IPS-20b (cell line): ENCODE measurements at regions not wholly inside any gene's neighbourhood (a gene's known extent, or its start where the extent isn't known, plus 50 kb on each side); places are given as distances from the start of the nearest gene placed in this dataset.

Experiments
- H3K27ac ChIP-seq: one replicate; pipeline ENCODE4 v1.5.1; 2013; ENCODE audit warnings: low read length
- H3K27me3 ChIP-seq: 2 replicates; pipeline ENCODE4 v1.6.1; 2013; ENCODE audit warnings: mild to moderate bottlenecking, low read length, inconsistent platforms; ENCODE audit not compliant: insufficient read depth
- H3K36me3 ChIP-seq: 2 replicates; pipeline ENCODE4 v1.6.1; 2013; ENCODE audit warnings: low read depth, mild to moderate bottlenecking, inconsistent platforms, low read length, moderate library complexity; ENCODE audit not compliant: insufficient read depth
- H3K4me1 ChIP-seq: 2 replicates; pipeline ENCODE4 v1.6.1; 2013; ENCODE audit warnings: mild to moderate bottlenecking, control low read depth, inconsistent platforms, low read length, moderate library complexity; ENCODE audit not compliant: insufficient read depth
- H3K4me3 ChIP-seq: 2 replicates; pipeline ENCODE4 v1.5.1; 2013; ENCODE audit warnings: mild to moderate bottlenecking, low read length, inconsistent platforms
- H3K9ac ChIP-seq: 2 replicates; pipeline ENCODE4 v1.6.1; 2013; ENCODE audit warnings: low read depth, mild to moderate bottlenecking, inconsistent platforms, low read length, moderate library complexity
- H3K9me3 ChIP-seq: 2 replicates; pipeline ENCODE4 v1.6.1; 2013; ENCODE audit warnings: mild to moderate bottlenecking, low read depth, low read length, inconsistent platforms; ENCODE audit not compliant: insufficient read depth

DNA sequence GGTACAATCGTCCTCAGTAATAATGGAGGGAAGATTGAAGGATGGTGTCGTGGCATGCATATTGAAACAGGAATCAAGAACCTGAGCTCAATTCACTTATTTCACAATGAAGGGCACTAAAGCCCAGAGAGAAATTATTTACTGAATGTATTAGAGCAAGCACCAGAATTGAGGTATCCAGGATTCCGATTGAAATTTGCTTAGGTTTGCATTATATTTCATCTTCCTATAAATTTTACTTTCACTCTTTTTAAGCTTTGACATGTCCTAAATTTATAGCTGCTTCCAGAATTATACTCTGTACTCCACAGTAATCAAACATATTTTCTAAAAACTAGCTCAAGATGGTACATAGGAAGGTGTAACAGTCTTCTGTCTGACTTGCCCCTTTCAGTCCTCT is 454.9 kb upstream of the HTR2A start:
- Histone ChIP-seq H3K27ac (no peak overlapping the region), H3K4me3 (no peak overlapping the region), H3K9ac (no peak overlapping the region), H3K27me3 (no peaks in the 10 kb centered on the region), H3K4me1 (no peaks in the 10 kb centered on the region), H3K9me3 (0 out of 2 replicates have a peak, but pooled peaks cover 5% of the 10 kb centered on the region), H3K36me3 (no peaks in the 10 kb centered on the region)

DNA sequence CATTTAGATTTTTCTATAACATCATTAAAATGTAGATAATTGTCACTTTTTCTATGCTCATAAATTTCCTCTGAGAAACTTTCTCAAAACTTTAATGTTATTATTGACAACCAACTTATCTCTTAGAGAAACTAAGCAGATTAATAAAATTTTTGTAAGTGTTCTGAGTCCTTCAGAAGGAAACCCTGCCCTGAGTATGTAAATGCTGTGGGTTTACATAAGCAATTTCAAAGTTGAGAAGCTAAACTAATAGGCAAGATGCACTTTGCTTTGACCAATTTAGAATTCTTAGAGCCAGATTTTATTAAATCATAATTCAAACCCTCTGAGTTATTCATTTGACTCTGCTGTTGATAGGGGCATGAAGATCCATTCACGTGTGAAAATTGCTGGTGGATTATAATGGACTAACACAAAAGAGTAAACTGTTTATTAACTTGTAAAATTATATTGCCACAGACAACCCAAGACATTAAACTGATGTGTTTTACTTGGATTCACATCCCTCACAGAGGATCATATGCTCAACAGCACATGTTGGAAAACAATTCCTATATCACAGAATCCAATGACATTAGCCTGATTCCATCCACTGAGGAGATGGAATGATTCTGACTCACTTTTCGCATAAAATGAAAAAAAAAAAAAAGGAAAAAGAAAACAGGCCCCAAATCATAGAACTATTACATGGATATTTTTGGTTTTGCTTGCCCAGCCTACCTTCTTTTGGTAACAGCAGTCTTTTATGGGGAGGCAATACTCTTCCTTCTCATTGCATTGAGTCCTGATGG is 453.7 kb upstream of the HTR2A start:
- Histone ChIP-seq H3K4me1 (no peaks in the 10 kb centered on the region), H3K27me3 (no peaks in the 10 kb centered on the region), H3K4me3 (no peak overlapping the region), H3K36me3 (no peaks in the 10 kb centered on the region), H3K9me3 (no peaks in the 10 kb centered on the region), H3K27ac (no peak overlapping the region), H3K9ac (no peak overlapping the region)

DNA sequence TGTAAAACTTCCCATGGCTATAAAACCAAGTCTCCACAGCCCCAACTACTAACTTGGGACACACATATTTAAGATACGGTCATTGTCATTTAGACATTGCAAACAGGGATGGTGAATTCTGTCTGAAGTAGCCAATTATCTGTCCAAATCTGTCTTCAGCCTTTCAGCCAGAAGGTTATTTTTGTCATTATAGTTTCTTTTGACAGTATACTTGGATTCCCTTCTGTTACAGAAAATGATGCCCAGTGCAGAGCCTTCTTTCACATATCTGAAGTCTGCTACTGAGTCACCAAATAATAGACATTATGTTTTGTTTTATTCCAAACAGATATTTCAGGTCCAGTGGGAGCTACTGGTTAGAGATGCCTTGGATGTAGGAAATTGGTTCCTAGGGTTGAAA is 452.4 kb upstream of the HTR2A start:
- H3K9me3 ChIP-seq = no peaks in the 10 kb centered on the region
- H3K27me3 ChIP-seq = no peaks in the 10 kb centered on the region
- no peak overlapping the region for H3K4me3 ChIP-seq
- H3K4me1 ChIP-seq = no peaks in the 10 kb centered on the region
- H3K9ac ChIP-seq = no peak overlapping the region
- no peaks in the 10 kb centered on the region for H3K36me3 ChIP-seq
- no peak overlapping the region for H3K27ac ChIP-seq

DNA sequence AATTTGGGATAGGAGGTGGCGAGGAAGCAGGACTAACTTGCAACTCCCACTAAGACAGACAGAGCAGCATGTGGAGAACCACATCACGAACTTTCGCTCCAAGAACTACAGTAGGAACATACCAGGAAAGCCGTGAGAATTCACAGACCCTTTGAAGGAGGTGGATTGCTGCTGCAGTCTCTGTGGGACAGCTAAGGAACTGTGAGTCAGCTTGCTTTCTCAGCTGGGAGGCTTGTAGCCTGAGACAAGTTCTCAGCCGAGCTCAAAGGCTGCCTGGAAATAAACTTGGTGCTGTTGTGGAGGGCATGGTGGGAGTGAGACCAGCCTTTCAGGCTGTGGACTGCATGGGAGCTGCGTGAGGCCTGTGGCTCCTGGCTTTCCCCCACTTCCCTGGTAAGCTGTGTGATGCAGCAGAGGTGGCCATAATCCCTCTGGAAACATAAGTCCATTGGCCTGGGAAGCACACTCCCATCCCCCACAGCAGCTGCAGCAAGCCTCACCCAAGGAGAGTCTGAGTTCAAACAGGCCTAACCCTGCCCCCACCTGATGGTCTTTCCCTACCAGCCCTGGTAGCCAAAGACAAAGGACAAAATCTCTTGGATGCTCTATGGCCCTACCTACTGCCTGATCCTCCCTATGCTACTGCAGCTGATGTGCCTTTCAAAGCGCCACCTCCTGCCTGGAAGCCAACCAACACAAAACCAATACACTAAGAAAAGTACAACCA is 441.1 kb upstream of the HTR2A start:
- no peaks in the 10 kb centered on the region for H3K4me1 ChIP-seq
- no peaks in the 10 kb centered on the region for H3K36me3 ChIP-seq
- H3K9ac ChIP-seq = no peak overlapping the region
- no peak overlapping the region for H3K27ac ChIP-seq
- H3K9me3 ChIP-seq = peaks cover 6% of the 10 kb centered on the region; the same call in 1 of the 2 replicates
- H3K4me3 ChIP-seq = no peak overlapping the region
- H3K27me3 ChIP-seq = no peaks in the 10 kb centered on the region

DNA sequence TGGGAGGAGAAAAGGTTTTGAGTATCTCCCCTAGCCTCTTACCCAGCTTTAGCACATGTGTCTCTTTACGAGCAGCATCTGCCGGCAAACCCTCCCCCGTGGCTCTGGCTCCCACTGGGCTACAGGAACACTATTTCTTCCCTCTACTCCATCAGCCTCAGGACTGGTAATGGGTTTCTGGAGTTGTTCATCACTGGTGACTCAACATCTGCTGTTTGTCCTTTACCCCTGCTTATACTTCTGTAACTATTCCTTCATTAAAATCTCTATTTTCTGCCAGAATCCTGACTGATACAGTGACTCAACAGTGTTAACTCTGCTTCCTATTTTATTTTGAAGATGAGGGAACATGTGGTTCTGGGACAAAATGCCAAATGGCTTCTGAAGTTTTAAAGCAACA is 437.3 kb upstream of the HTR2A start:
- Histone ChIP-seq H3K36me3 (no peaks in the 10 kb centered on the region), H3K27ac (no peak overlapping the region), H3K4me1 (no peaks in the 10 kb centered on the region), H3K9ac (no peak overlapping the region), H3K27me3 (no peaks in the 10 kb centered on the region), H3K9me3 (no peaks in the 10 kb centered on the region), H3K4me3 (no peak overlapping the region)

DNA sequence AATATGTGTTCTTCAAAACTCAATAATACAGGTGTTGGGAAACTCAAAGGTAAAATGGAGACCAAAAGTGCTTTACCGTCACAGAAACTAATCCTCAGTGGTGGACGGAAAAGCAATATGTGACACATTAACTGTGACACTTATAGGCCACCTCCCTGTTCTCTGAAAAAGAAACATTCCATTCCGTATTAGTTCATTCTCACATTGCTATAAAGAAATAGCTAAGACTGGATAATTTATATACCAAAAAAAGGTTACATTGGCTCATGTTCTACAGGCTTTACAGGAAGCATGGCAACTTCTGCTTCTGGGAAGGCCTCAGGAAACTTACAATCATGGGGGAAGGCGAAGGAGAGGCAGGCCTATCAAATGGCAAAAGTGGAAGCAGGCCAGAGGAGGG is 435.3 kb upstream of the HTR2A start:
- no peak overlapping the region for H3K4me3 ChIP-seq
- H3K9me3 ChIP-seq = no peaks in the 10 kb centered on the region
- no peaks in the 10 kb centered on the region for H3K36me3 ChIP-seq
- H3K9ac ChIP-seq = no peak overlapping the region
- H3K4me1 ChIP-seq = no peaks in the 10 kb centered on the region
- no peaks in the 10 kb centered on the region for H3K27me3 ChIP-seq
- no peak overlapping the region for H3K27ac ChIP-seq

DNA sequence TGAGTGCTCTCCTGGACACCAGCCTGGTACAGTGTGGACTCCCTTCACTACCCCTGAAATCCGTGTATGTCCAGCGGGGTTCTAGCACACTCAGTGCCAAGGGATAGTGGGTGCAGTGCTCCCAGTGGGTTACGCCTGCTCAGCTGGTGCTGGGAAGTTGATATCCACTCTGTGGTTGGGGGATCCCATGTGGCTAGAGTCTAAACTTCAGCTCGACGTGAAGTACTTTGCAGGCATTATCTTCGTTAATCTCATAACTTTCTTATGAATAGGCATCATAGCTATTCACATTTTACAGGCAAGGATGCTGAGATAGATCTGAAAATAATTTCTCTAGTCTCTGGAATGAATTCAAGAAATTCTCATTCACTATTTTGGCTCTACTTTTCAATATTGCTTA is 433.2 kb upstream of the HTR2A start:
- no peaks in the 10 kb centered on the region for H3K36me3 ChIP-seq
- H3K27ac ChIP-seq = no peak overlapping the region
- H3K27me3 ChIP-seq = no peaks in the 10 kb centered on the region
- H3K4me3 ChIP-seq = no peak overlapping the region
- H3K9me3 ChIP-seq = no peaks in the 10 kb centered on the region
- H3K9ac ChIP-seq = no peak overlapping the region
- no peaks in the 10 kb centered on the region for H3K4me1 ChIP-seq

DNA sequence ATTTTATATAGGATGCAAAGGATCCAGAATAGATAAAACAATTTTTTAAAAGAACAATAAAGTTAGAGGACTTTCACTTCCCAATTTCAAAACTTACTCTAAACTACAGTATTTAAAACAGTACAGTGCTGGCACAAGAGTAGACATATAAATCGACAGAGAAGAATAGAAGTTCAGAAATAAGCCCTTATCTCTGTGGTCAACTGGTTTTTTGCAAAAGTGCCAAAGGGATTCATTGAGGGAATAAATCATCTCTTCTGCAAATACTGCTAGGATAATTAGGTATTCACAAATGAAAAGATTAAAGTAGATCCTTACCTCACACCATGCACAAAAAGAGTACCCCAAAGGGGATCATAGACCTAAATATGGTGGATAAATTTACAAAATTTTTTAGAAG is 431.0 kb upstream of the HTR2A start:
- Histone ChIP-seq H3K4me1 (no peaks in the 10 kb centered on the region), H3K4me3 (no peak overlapping the region), H3K27ac (no peak overlapping the region), H3K36me3 (no peaks in the 10 kb centered on the region), H3K27me3 (no peaks in the 10 kb centered on the region), H3K9ac (no peak overlapping the region), H3K9me3 (no peaks in the 10 kb centered on the region)

DNA sequence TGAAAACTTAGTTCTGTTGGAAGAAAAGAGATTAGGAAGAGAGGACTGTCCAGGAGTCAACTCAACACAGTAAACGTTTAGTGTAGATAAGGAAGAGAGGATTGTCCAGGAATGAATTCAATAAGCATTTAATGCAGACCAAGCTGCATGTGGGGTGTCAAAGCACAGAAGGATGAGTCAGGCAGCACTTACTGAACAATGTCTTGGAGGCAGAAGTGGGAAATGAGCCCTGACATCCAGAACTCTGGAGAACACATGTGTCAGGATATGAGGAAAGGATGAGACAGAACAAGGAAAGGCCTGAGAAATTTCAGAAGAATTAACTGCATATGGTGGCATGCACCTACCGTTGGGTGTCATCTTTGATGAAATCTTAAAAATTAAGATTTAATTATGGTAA is 429.2 kb upstream of the HTR2A start:
- no peak overlapping the region for H3K9ac ChIP-seq
- no peaks in the 10 kb centered on the region for H3K9me3 ChIP-seq
- H3K27ac ChIP-seq = no peak overlapping the region
- H3K36me3 ChIP-seq = no peaks in the 10 kb centered on the region
- H3K4me1 ChIP-seq = no peaks in the 10 kb centered on the region
- no peak overlapping the region for H3K4me3 ChIP-seq
- H3K27me3 ChIP-seq = no peaks in the 10 kb centered on the region

DNA sequence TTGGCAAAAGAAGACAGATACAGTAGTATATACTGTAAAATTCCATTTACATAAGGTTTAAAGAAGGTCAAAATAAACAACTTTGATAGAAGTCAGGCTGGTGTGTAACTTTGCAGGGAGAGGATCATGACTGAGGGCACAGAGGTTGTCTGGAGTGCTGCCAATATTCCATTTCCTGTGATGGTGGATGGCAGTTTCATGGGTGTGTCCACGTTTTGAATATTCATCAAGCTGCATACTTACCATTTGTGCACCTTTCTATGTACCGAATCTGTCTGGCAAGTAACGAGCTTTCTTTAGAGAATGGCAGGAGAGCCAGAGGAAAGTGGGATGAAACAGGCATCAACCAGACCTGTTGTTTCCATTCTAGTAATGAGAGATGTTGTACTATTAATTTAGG is 420.5 kb upstream of the HTR2A start:
- H3K4me1 ChIP-seq = no peaks in the 10 kb centered on the region

DNA sequence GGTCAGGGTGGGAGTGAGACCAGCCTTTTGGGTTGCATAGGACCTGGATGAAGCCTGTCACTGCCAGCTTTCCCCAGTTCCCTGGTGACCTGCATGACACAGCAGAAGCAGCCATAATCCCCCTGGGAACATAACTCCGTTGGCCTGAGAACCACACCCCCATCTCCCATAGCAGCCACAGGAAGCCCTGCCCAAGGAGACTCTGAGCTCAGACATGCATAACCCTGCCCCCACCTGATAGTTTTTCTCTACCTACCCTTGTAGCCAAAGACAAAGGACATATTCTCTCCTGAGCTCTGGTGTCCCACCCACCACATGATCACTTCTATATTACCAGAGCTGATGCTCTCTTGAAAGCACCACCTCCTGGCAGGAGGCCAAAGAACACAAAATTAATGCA is 413.5 kb upstream of the HTR2A start:
- no peak overlapping the region for H3K4me3 ChIP-seq
- no peaks in the 10 kb centered on the region for H3K36me3 ChIP-seq
- no peaks in the 10 kb centered on the region for H3K27me3 ChIP-seq
- H3K9me3 ChIP-seq = peaks cover 4% of the 10 kb centered on the region; the same call in 1 of the 2 replicates
- no peak overlapping the region for H3K9ac ChIP-seq
- H3K4me1 ChIP-seq = no peaks in the 10 kb centered on the region
- H3K27ac ChIP-seq = no peak overlapping the region

More for the DNA sequence above, 420.5 kb upstream of the HTR2A start:
- H3K27me3 ChIP-seq = no peaks in the 10 kb centered on the region
- no peak overlapping the region for H3K9ac ChIP-seq
- H3K9me3 ChIP-seq = no peaks in the 10 kb centered on the region
- H3K27ac ChIP-seq = no peak overlapping the region
- H3K36me3 ChIP-seq = no peaks in the 10 kb centered on the region
- H3K4me3 ChIP-seq = no peak overlapping the region

DNA sequence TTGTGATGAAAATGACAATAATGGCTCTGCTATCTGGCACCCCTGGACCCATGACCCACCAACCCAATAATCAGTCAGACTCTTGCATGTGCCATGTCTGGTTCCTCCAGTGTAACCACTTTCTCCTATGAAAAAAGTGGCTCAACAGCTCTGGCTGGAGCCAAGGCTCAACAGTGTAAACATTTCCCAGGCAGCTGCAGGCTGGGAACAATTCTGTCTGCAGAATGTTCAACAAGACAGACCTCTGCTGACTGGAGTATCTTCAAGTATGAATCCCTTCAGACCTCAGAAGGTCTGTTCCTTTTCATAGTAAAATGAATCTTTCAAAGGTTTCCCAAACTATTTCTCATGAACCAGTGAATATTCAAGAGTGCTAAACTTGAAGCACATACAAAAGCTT is 410.1 kb upstream of the HTR2A start:
- Histone ChIP-seq H3K27me3 (no peaks in the 10 kb centered on the region), H3K9ac (no peak overlapping the region), H3K4me1 (no peaks in the 10 kb centered on the region), H3K36me3 (no peaks in the 10 kb centered on the region), H3K27ac (no peak overlapping the region), H3K9me3 (peaks cover 4% of the 10 kb centered on the region; the same call in 1 of the 2 replicates), H3K4me3 (no peak overlapping the region)
